CD4-positive, alpha-beta T cell treated with Interleukin-17A for 4 hours (primary cell): ENCODE measurements at regions not wholly inside any gene's neighbourhood (a gene's known extent, or its start where the extent isn't known, plus 50 kb on each side); places are given as distances from the start of the nearest gene placed in this dataset.

ENCODE experiments used
- DNase-seq: peaks from one replicate; pipeline ENCODE4 v3.0.0-alpha.2; 2020; ENCODE audit warnings: mixed read lengths

DNA sequence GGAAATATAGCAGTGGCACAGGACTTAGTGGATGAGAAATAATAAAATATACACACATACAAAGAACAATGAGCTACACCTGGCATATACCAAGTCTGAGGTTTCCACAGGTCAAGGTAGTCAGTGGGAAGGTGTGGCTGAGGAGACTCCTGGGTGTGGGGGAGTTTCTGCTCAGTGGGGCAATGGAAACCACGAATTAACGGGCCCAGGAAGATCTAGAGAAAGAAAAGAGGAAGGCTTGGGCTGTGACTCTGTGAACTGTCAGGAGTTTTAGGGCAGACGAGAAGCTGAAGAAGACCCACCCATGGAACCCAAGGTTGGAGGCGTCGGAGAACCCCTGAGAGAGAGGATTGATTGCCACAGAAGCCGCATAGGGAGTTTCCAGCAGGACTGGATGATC lies 196.5 kb downstream of the HERPUD2 start:
- no peak for DNase-seq

GRCh38 chr7:35495844-35496243 lies 199.1 kb downstream of the HERPUD2 start:
- DNase-seq: no peak

DNA sequence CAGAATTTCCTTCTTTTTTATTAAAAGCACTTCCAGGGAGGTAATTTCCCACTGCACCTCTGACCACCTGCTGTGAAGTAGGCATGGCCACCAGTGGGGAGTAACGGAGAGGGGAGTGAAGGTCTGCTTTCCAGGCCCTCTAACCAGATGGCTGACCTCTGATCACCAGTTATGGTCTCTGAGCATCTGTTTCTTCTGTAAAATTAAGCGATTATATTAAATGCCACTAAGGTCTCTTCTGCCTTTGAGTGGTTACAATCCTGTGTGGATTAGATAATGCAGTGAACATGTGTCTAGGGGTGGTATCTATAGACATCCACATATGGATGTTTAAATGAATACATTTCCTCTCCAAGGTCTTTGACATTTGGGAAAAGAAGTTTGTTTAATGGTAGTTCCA lies 199.6 kb downstream of the HERPUD2 start:
- no peak for DNase-seq

GRCh38 chr7:35494407-35494806 lies 200.5 kb downstream of the HERPUD2 start:
- no peak for DNase-seq

DNA sequence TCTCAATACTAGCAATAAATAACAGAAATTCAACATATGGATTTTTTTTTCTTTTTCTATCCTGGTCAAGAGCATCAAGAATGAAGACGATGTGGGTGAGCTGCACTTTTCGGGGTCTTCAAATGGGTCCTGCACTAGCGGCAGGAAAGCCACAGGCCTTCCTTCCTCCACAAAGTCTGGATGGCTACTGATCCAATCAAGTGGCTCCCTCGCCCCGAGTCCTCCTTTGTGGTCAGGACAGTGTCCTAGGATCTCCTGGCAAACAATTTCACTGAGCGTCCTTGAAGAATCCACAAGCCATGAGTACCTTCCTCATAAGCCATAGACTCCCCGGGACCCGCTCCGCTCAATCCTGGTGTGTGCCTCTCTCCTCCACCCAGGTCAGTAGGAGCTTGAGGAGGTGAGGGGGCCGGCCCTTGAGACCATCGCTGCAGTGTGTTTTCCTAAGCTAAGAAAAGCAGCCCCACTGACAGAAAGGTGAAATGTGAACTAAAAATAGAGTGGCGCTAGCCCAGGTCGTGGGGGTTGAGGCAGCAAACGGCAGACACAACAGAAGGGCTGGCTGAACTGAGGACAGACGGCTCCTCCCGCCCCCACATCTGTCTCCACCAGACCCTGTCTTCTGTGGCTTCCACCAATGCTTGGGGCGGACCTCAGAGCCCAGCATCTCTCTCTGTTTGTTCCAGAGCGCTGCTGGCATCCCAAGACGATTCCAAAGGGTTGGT lies 202.3 kb downstream of the HERPUD2 start:
- no peak for DNase-seq

GRCh38 chr7:35491233-35491632 lies 203.7 kb downstream of the HERPUD2 start:
- no peak for DNase-seq

GRCh38 chr7:35487841-35488240 lies 207.1 kb downstream of the HERPUD2 start:
- DNase-seq: no peak

GRCh38 chr7:35487402-35487801 lies 207.5 kb downstream of the HERPUD2 start:
- DNase-seq: no peak

- no peak for DNase-seq
These were observed 209.5 kb downstream of the HERPUD2 start for GRCh38 chr7:35485436-35485835.

GRCh38 chr7:35483568-35483967 lies 211.4 kb downstream of the HERPUD2 start:
- no peak for DNase-seq

DNA sequence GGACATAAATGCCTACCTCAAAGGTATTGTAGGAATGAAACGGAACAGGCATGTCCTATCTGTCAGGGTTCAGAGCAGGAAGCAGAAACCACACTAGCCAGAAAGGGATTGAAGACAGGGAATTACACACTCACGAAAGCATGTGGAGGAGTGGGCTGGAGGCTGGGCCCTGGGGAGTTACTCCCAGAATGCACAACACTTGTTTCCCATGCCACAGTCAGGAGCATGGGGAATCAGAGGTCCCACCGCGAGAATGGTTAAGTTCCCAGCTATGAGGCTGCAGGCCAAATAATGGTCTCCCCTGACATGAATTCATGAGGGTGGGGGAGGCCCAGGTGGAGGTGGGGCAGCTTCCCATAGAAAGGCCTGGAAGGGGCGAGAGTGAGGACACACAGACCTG lies 212.7 kb downstream of the HERPUD2 start:
- no peak for DNase-seq

- no peak for DNase-seq
These were observed 214.1 kb downstream of the HERPUD2 start for GRCh38 chr7:35480806-35481205.

GRCh38 chr7:35477609-35478008 lies 217.3 kb downstream of the HERPUD2 start:
- no peak for DNase-seq

- DNase-seq: no peak
These were observed 220.2 kb upstream of the TBX20 start for GRCh38 chr7:35474100-35474499.

DNA sequence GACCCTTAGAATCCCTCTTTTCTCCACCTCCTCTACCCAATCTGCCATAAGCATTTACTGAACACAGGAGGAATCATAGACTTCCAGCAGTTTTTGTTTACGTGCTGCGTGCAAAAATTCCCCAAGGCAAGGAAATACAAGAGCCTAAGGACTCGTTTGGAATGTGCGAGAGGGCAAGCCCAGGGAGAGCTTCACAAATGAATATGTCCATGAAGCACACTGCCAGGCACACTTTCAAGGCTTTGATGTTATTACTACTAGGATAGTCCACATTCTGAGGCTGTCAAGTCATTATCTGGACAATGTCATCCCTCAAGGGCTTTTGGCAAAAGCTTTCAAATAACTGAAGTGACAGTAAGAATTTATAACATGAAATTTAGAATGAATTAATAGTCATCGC lies 214.7 kb upstream of the TBX20 start:
- DNase-seq: no peak

- no peak for DNase-seq
These were observed 213.6 kb upstream of the TBX20 start for GRCh38 chr7:35467456-35467978.

DNA sequence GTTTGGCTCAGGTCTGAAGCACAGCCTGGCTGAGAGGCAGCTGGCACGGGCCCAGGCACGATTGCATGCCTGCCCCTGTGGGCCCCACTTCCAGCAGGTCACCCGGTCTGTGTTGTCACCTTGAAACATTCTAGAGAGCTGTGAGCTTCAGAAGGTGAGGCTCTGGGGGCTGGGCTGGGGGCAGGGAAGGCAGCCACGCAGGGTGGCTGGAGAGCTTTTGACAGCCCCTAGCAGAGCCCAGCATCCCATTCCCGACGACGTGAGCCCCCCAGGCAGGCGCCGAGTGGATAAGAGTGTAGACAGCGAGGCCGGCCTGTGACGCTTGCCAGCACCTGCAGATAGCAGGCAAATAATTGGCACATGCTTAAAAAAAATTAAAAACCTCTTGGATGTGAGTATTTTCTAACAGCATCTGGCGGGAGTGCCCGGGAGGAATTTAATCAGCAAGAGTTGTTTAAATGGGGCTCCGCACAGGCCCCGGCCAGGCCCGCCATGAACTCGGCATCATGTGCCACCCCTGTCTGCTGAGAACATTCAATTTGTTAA lies 212.0 kb upstream of the TBX20 start:
- no peak for DNase-seq

DNA sequence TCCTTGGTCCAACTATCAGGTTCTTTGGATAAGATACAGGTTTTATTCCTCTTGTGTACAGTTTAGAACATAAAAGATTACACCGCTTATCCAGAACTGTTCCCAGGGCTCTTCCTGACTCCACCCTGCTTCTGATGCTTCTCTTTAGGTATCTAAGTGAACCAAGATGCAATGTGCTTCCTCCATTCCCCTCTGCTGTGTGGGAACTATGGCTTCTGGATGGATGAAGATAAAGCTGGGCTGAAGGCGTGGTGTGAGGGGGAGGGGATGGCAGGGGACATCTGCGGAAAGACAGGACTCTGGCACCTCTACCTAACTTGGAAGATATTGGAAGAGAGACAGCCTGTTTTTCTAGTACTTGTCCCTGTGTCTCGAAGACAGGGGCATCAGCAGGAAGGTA lies 209.9 kb upstream of the TBX20 start:
- DNase-seq: no peak

GRCh38 chr7:35463176-35463700 lies 209.3 kb upstream of the TBX20 start:
- DNase-seq: no peak

- DNase-seq: no peak
These were observed 200.9 kb upstream of the TBX20 start for GRCh38 chr7:35454575-35455385.

DNA sequence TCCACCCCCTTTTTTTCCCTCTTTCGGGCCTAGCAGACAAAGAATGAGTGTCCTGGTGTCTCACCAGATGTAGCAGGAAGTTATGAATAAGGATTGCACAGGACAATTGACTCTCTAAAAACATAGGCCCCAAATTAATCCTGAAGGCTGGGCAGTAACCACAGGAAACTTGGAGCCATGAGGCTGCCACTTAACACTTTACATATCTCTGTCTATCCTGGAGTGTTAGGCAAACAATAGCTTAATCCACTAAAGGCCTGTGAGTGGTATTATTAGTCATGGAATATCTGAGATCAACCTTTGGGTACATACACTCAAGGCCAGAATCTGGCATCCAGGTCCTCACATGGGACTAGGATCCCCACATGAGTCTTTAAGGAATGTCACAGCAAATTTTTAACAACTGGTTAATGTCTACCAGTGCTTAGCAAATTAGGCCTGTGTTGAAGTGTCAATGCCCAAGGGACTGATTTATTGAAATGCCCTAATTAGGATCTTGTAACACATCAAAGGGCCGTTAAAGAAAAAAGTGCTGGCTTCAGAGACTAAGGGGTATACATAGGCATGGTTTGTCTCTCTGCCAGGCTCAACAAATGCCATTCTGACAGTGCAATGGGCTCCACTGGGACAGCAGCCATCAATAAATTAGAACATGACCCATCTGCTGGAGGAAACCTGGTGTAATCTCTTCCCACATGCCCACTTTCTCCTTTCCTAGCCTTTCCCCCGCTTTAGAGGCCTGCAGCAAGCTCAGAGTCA lies 196.7 kb upstream of the TBX20 start:
- no peak for DNase-seq

DNA sequence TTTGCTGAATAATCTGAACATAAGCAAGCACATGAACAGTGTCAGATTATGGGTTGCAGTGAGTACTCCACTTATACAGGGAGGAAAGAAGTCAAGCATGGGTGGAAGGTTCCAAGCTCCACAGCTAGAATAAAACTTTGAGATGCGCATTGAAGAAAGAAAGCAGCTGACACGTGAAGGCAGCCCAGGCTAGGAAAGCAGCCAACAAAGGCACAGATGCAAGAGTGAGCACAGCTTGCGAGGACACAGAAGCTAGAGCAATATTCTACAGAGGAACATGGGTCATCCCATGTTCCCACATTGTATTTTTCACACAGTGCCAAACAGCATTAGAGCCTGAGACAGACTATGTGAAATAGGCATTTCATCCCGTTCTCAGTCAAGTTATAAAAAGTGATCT lies 194.6 kb upstream of the TBX20 start:
- DNase-seq: no peak

DNA sequence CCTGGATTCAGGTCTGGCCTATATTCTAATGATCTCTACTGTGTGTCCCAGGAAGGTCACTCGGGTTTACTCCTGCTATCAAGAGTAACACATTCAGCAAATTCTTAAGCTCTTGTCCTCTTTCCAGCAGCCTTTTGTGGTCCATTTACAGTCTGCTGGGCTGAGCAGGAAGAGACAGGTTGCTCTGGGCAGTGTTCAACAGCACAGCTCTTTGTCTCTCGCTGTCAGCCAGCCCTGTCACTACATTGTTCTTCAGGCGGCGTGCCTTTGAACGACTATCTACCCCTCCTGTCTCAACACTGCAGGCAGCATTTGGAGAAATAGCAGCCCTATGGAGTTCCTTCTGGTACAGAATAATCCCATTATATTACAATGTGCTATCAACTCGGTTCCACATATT lies 192.2 kb upstream of the TBX20 start:
- DNase-seq: no peak
